Ascending aorta (tissue), 2 donors: ENCODE measurements at regions not wholly inside any gene's neighbourhood (a gene's known extent, or its start where the extent isn't known, plus 50 kb on each side); places are given as distances from the start of the nearest gene placed in this dataset.

Experiments used
- DNase-seq, 2 donors: peaks; one replicate each; pipeline ENCODE4 v3.0.0-alpha.2; 2019; ENCODE audit warnings: low spot score in 2 of 2
- H3K27ac ChIP-seq, 2 donors: fragments of 200-600 bp; sonication (generic); one replicate each; pipeline ENCODE4 v1.5.1; 2016 to 2017; ENCODE audit warnings: mild to moderate bottlenecking in 1 of 2
- H3K27me3 ChIP-seq: fragments of 200-600 bp; sonication (generic); one replicate; pipeline ENCODE4 v1.5.1; 2017
- H3K36me3 ChIP-seq, 2 donors: fragments of 200-600 bp; sonication (generic); one replicate each; pipeline ENCODE4 v1.5.1; 2016
- H3K4me1 ChIP-seq, 2 donors: fragments of 200-600 bp; sonication (generic); one replicate each; pipeline ENCODE4 v1.5.1; 2016 to 2017; ENCODE audit warnings: mild to moderate bottlenecking in 1 of 2
- H3K4me3 ChIP-seq, 2 donors: fragments of 200-600 bp; sonication (generic); one replicate each; pipeline ENCODE4 v1.5.1; 2016 to 2017; ENCODE audit warnings: mild to moderate bottlenecking in 1 of 2
- H3K9me3 ChIP-seq, 2 donors: fragments of 200-600 bp; sonication (generic); one replicate each; pipeline ENCODE4 v1.5.1; 2016
- intact Hi-C: fragments of 100-400 bp; cut with DNase I; formaldehyde crosslinking; loops from one replicate; pipeline ENCODE4 v1.15.1; 2023
- TF ChIP-seq, protein P1 (sequence below), 3 experiments: fragments of 200-600 bp in 2 of 3; fragments of 450-650 bp in 1 of 3; sonication (generic) in 2 of 3; IDR thresholded peaks; one replicate each; pipeline ENCODE4 v1.5.1; 2016 to 2019; ENCODE audit warnings: antibody characterized with exemption in 3 of 3, mild to moderate bottlenecking in 1 of 3, moderate library complexity in 1 of 3

DNA sequence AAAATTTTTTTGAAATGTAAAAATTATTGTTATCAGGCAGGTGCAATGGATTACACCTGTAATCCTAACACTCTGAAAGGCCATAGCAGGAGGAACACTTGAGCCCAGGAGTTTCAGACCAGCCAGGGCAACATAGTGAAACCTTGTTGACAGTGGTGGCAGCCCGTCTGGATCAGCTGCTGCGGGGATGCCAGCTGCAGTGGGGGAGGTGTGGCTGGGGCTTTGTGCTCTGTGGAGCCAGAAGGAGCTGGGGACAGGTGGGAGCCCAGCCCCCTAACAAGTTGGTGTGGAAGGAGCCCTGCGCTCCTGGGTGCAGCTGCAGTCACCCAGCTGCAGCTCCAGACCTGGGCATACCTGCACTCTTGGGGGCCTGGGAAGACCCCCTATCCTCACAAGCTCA is 182.4 kb upstream of the MC4R start:
- no peak overlapping the region for H3K27ac ChIP-seq

DNA sequence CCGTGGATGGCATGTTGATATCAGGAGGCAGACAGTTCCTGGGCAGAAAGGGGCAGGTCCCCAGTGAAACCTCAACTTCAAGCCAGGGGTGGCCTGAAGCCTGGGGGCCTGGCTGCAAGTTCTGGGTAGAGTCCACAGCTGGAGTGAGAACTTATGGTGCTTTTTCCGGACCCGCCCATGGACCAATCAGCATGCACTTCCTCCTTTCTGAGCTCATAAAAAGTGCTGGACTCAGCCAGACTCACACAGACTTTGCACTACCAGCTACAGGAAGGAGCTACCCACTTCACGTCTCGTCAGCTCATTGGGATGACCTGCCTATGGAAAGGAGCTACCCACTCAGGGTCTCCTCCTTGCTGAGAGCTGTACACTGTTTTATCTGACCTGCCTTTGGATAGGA is 183.1 kb upstream of the MC4R start:
- Histone ChIP-seq H3K27ac (no peak overlapping the region), H3K4me3 (no peak overlapping the region), H3K9me3 (no peaks in the 10 kb centered on the region), H3K4me1 (no peaks in the 10 kb centered on the region), H3K27me3 (no peaks in the 10 kb centered on the region), H3K36me3 (no peaks in the 10 kb centered on the region)
- DNase-seq, result no peak
- intact Hi-C loops, result no loop called here
- TF ChIP-seq, protein P1, sequence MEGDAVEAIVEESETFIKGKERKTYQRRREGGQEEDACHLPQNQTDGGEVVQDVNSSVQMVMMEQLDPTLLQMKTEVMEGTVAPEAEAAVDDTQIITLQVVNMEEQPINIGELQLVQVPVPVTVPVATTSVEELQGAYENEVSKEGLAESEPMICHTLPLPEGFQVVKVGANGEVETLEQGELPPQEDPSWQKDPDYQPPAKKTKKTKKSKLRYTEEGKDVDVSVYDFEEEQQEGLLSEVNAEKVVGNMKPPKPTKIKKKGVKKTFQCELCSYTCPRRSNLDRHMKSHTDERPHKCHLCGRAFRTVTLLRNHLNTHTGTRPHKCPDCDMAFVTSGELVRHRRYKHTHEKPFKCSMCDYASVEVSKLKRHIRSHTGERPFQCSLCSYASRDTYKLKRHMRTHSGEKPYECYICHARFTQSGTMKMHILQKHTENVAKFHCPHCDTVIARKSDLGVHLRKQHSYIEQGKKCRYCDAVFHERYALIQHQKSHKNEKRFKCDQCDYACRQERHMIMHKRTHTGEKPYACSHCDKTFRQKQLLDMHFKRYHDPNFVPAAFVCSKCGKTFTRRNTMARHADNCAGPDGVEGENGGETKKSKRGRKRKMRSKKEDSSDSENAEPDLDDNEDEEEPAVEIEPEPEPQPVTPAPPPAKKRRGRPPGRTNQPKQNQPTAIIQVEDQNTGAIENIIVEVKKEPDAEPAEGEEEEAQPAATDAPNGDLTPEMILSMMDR (IDR thresholded peaks at IDR 0.05), result no peak

More for the DNA sequence above, 182.4 kb upstream of the MC4R start:
- no peaks in the 10 kb centered on the region for H3K4me1 ChIP-seq
- DNase-seq, result no peak
- no peaks in the 10 kb centered on the region for H3K36me3 ChIP-seq
- H3K27me3 ChIP-seq, result no peaks in the 10 kb centered on the region
- TF ChIP-seq, protein P1 (IDR thresholded peaks at IDR 0.05), result no peak
- intact Hi-C loops, result no loop called here
- no peaks in the 10 kb centered on the region for H3K9me3 ChIP-seq
- no peak overlapping the region for H3K4me3 ChIP-seq

DNA sequence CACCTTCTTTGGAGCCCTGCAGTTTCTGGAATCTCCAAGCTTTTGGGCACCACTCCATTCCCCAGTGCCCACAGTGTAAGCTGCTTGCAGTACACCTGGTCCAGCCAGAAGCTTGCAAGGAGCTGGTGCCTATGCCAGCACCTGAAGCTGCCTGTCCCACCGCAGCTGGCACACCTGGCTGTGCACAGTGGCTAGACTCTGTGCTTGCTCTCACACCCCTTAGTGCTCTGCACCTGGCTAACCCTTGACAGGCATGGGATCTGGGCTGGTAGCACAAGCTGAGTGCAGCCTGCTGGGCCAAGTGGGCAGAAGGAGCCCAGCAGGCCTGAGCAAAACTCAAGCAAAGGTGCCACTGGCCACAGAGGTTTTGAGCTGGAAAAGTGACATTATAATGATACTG is 183.8 kb upstream of the MC4R start:
- H3K27ac ChIP-seq, result no peak overlapping the region
- H3K36me3 ChIP-seq, result no peaks in the 10 kb centered on the region
- H3K4me3 ChIP-seq, result no peak overlapping the region
- no peaks in the 10 kb centered on the region for H3K4me1 ChIP-seq
- TF ChIP-seq, protein P1 (IDR thresholded peaks at IDR 0.05), result no peak
- intact Hi-C loops, result no loop called here
- H3K27me3 ChIP-seq, result no peaks in the 10 kb centered on the region
- no peak for DNase-seq
- no peaks in the 10 kb centered on the region for H3K9me3 ChIP-seq

DNA sequence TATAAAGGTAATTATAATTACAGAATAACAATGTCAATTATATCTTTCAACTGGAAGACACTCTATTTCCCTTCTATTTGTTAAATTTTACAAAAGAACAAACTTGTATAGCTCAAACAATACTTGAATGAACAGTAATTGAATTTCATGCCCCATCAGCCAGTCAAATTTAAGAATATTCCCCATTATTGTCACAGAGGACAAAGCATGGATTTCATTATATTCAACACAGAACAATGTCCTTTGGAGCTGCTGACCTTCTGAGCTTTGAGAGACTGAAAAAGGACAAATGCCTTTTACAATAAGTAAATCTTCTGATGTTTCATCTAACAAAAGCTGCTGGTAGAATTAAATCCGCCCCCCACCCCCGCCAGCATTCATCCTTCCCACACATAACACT is 187.5 kb upstream of the MC4R start:
- no peak for DNase-seq
- Histone ChIP-seq H3K36me3 (no peaks in the 10 kb centered on the region), H3K4me1 (no peaks in the 10 kb centered on the region), H3K27me3 (no peaks in the 10 kb centered on the region), H3K27ac (no peak overlapping the region), H3K9me3 (no peaks in the 10 kb centered on the region), H3K4me3 (no peak overlapping the region)
- intact Hi-C loops, result no loop called here
- TF ChIP-seq, protein P1 (IDR thresholded peaks at IDR 0.05), result no peak

DNA sequence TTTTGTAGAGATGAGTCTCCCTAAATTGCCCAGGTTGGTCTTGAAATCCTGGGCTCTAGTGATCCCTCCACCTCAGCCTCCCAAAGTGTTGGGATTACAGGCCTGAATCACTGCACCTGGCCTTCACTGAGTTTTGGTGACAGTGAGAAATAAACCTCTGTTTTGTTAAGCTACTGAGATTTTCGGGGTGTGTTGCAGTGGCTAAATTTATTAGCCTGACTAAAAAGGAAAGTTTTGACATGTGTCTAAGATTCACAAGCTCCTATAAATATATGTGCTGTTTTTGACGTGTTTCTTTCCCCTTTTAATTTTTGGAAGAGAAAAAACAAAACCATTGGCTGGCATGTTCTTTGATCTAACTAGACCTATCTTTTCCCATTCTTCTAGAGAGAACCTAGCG is 190.5 kb upstream of the MC4R start:
- Histone ChIP-seq H3K27ac (no peak overlapping the region), H3K36me3 (no peaks in the 10 kb centered on the region), H3K27me3 (no peaks in the 10 kb centered on the region), H3K4me1 (no peaks in the 10 kb centered on the region), H3K9me3 (no peaks in the 10 kb centered on the region), H3K4me3 (no peak overlapping the region)
- intact Hi-C loops, result no loop called here
- TF ChIP-seq, protein P1 (IDR thresholded peaks at IDR 0.05), result no peak
- no peak for DNase-seq

DNA sequence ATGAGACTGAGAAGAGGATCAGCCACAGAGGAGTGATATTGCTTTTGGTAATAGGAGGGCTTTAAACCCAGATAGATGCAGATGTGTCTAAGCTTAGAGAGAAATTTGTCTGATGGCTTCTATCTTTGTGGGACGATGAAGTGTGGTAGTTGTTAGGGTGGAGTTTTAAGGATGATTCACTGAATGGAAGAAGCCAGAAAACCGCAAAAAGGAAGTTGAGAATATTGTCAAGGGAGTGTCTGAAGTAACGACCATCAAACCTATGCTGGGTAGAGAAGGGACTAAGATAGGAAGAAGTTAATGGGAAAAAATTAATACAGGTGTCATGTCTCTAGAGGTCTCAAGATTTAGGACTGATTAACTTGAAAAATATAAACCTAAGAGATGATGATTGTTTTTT is 195.6 kb upstream of the MC4R start:
- no peak overlapping the region for H3K27ac ChIP-seq
- no peaks in the 10 kb centered on the region for H3K4me1 ChIP-seq
- no peak for DNase-seq
- intact Hi-C loops, result no loop called here
- H3K9me3 ChIP-seq, result no peaks in the 10 kb centered on the region
- no peaks in the 10 kb centered on the region for H3K36me3 ChIP-seq
- H3K27me3 ChIP-seq, result no peaks in the 10 kb centered on the region
- H3K4me3 ChIP-seq, result no peak overlapping the region
- TF ChIP-seq, protein P1 (IDR thresholded peaks at IDR 0.05), result no peak
